HEK293 (cell line): ENCODE measurements at regions not wholly inside any gene's neighbourhood (a gene's known extent, or its start where the extent isn't known, plus 50 kb on each side); places are given as distances from the start of the nearest gene placed in this dataset.

Experiments used
- CTCF ChIP-seq: fragments of 450-650 bp; formaldehyde crosslinking; IDR thresholded peaks from 2 replicates; pipeline ENCODE4 v1.5.1; 2016; ENCODE audit warnings: missing biosample characterization, missing genetic modification characterization
- HOXD13 ChIP-seq: sonication (generic); formaldehyde crosslinking; IDR thresholded peaks from 2 replicates; pipeline ENCODE4 v1.8.0; 2022; ENCODE audit warnings: missing genetic modification reagents, borderline replicate concordance
- YY1 ChIP-seq: fragments of 450-650 bp; formaldehyde crosslinking; IDR thresholded peaks from 2 replicates; pipeline ENCODE4 v1.5.1; 2018; ENCODE audit warnings: missing biosample characterization, missing genetic modification characterization
- ZNF146 ChIP-seq: fragments of 450-650 bp; formaldehyde crosslinking; IDR thresholded peaks from 2 replicates; pipeline ENCODE4 v1.5.1; 2016; ENCODE audit warnings: missing biosample characterization, missing genetic modification characterization
- ZNF311 ChIP-seq: fragments of 450-650 bp; formaldehyde crosslinking; IDR thresholded peaks from 2 replicates; pipeline ENCODE4 v1.5.1; 2017; ENCODE audit warnings: missing biosample characterization, missing genetic modification characterization, borderline replicate concordance
- TF ChIP-seq, protein P1 (sequence below): fragments of 450-650 bp; formaldehyde crosslinking; IDR thresholded peaks from 2 replicates; pipeline ENCODE4 v1.5.1; 2017; ENCODE audit warnings: missing biosample characterization, missing genetic modification characterization

GRCh38 chr3:182702216-182702615, 91.1 kb upstream of the ATP11B start:
- TF ChIP-seq ZNF311, result no peak
- no peak for TF ChIP-seq CTCF (tag by site-specific recombination)
- TF ChIP-seq, protein P1, sequence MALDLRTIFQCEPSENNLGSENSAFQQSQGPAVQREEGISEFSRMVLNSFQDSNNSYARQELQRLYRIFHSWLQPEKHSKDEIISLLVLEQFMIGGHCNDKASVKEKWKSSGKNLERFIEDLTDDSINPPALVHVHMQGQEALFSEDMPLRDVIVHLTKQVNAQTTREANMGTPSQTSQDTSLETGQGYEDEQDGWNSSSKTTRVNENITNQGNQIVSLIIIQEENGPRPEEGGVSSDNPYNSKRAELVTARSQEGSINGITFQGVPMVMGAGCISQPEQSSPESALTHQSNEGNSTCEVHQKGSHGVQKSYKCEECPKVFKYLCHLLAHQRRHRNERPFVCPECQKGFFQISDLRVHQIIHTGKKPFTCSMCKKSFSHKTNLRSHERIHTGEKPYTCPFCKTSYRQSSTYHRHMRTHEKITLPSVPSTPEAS (tag by site-specific recombination), result no peak
- no peak for TF ChIP-seq YY1 (tag by site-specific recombination)
- TF ChIP-seq ZNF146 (tag by site-specific recombination), result no peak
- no peak for TF ChIP-seq HOXD13 (CRISPR knock-in tag)
